OCI-LY3 (cell line): ENCODE measurements at regions not wholly inside any gene's neighbourhood (a gene's known extent, or its start where the extent isn't known, plus 50 kb on each side); places are given as distances from the start of the nearest gene placed in this dataset.

Experiments used
- CTCF ChIP-seq: fragments of 200-600, 300-600 bp; sonication (generic); IDR thresholded peaks from 2 replicates; pipeline ENCODE4 v1.5.1; 2014; ENCODE audit warnings: antibody characterized with exemption, low read length, low read depth
- EZH2phosphoT487 ChIP-seq: fragments of 200-600 bp; shearing (Covaris generic); IDR thresholded peaks from 2 replicates; pipeline ENCODE4 v1.6.1; 2018; ENCODE audit warnings: antibody characterized with exemption, mixed run types, low read depth

- TF ChIP-seq CTCF (no peak), EZH2phosphoT487 (no peak)
These were observed 355.1 kb upstream of the SPTLC3 start for GRCh38 chr20:12653642-12654041.
